B cell (primary cell): ENCODE measurements at regions not wholly inside any gene's neighbourhood (a gene's known extent, or its start where the extent isn't known, plus 50 kb on each side); places are given as distances from the start of the nearest gene placed in this dataset.

Source experiments
- ATAC-seq: fragments of 200-7000 bp; cut with Tn5 transposase; one replicate; pipeline ENCODE4 v1.10.0; 2021; ENCODE audit warnings: low read depth, mild to moderate bottlenecking, moderate number of reproducible peaks, moderate library complexity
- CTCF ChIA-PET: fragments of 350-600 bp; sonication (Branson Sonifier 250); formaldehyde crosslinking; loops from one replicate; lab custom pipeline; 2021; ENCODE audit warnings: antibody characterized with exemption, inconsistent platforms; lab: Charles Lee
- POLR2A ChIA-PET: fragments of 350-600 bp; sonication (Branson Sonifier 250); formaldehyde crosslinking; loops from one replicate; lab custom pipeline; 2021; ENCODE audit warnings: antibody characterized with exemption; lab: Charles Lee
- DNase-seq: peaks from one replicate; pipeline ENCODE4 v3.0.0; 2013
- H2AFZ ChIP-seq: 2 replicates; pipeline ENCODE4 v1.6.1; 2012; ENCODE audit warnings: mild to moderate bottlenecking, low read depth, low read length; ENCODE audit not compliant: insufficient read depth, poor library complexity, severe bottlenecking
- H3K27ac ChIP-seq, 2 donors: 1 replicate in 1 of 2; 2 replicates in 1 of 2; pipeline ENCODE4 v1.5.1; 2012 to 2013; ENCODE audit warnings: low read length in 2 of 2, mild to moderate bottlenecking in 2 of 2, moderate library complexity in 1 of 2
- H3K27me3 ChIP-seq, 4 experiments: fragments of 200-600 bp in 1 of 4; sonication (generic) in 1 of 4; replicated peaks in 1 of 4; 1 replicate in 2 of 4; 2 replicates in 2 of 4; pipeline versions ENCODE4 v1.6.1 to v1.7.0; 2013 to 2016; ENCODE audit warnings: low read length in 3 of 4, mild to moderate bottlenecking in 2 of 4, mixed read lengths in 1 of 4, moderate library complexity in 1 of 4; ENCODE audit not compliant: insufficient read depth in 4 of 4, control insufficient read depth in 3 of 4; ENCODE audit errors: control extremely low read depth in 1 of 4
- H3K36me3 ChIP-seq, 2 experiments: replicated peaks in 1 of 2; 1 replicate in 1 of 2; 2 replicates in 1 of 2; pipeline versions ENCODE4 v1.6.1 to v1.7.1; 2013; ENCODE audit warnings: low read length in 1 of 2; ENCODE audit not compliant: insufficient read depth in 2 of 2, control insufficient read depth in 1 of 2; ENCODE audit errors: control extremely low read depth in 1 of 2, extremely low read depth in 1 of 2
- H3K4me1 ChIP-seq, 2 donors: fragments of 200-600 bp in 1 of 2; sonication (generic) in 1 of 2; 1 replicate in 1 of 2; 2 replicates in 1 of 2; pipeline versions ENCODE4 v1.5.1 to v1.6.1; 2013 to 2017; ENCODE audit warnings: low read length in 2 of 2; ENCODE audit not compliant: control insufficient read depth in 2 of 2, insufficient read depth in 2 of 2
- H3K4me2 ChIP-seq: replicated peaks from 2 replicates; pipeline ENCODE3; 2012; ENCODE audit warnings: mild to moderate bottlenecking, low read depth, low read length; ENCODE audit not compliant: poor library complexity, severe bottlenecking
- H3K4me3 ChIP-seq, 5 experiments: fragments of 200-600 bp in 1 of 5; sonication (generic) in 1 of 5; 1 replicate in 3 of 5; 2 replicates in 2 of 5; pipeline versions ENCODE4 v1.5.1 to v1.7.0; 2011 to 2016; ENCODE audit warnings: low read length in 4 of 5, mild to moderate bottlenecking in 4 of 5, low read depth in 2 of 5, control low read depth in 1 of 5, moderate library complexity in 1 of 5; ENCODE audit not compliant: insufficient read depth in 1 of 5; ENCODE audit errors: control extremely low read depth in 1 of 5, extremely low read depth in 1 of 5
- H3K79me2 ChIP-seq: fragments of 200-600 bp; sonication (generic); one replicate; pipeline ENCODE4 v1.6.0; 2016; ENCODE audit warnings: low read length; ENCODE audit not compliant: control insufficient read depth, insufficient read depth
- H3K9ac ChIP-seq: fragments of 200-600 bp; sonication (generic); 2 replicates; pipeline ENCODE4 v1.6.1; 2017; ENCODE audit warnings: mild to moderate bottlenecking, low read length, moderate library complexity
- H3K9me3 ChIP-seq, 3 donors: one replicate each; pipeline versions ENCODE4 v1.6.1 to v1.7.1; 2013; ENCODE audit warnings: low read length in 2 of 3; ENCODE audit not compliant: control insufficient read depth in 2 of 3, insufficient read depth in 1 of 3; ENCODE audit errors: control extremely low read depth in 1 of 3
- H4K20me1 ChIP-seq: 2 replicates; pipeline ENCODE4 v1.6.0; 2012; ENCODE audit warnings: mild to moderate bottlenecking, low read length; ENCODE audit not compliant: insufficient read depth, control insufficient read depth, poor library complexity, severe bottlenecking
- H3K27ac Mint-ChIP-seq: one replicate; pipeline ENCODE4 v1.8.0; 2021; ENCODE audit warnings: mixed read lengths
- H3K27me3 Mint-ChIP-seq: one replicate; pipeline ENCODE4 v1.8.0; 2021; ENCODE audit warnings: mixed read lengths
- H3K4me1 Mint-ChIP-seq: one replicate; pipeline ENCODE4 v1.8.0; 2021; ENCODE audit warnings: mixed read lengths
- H3K4me3 Mint-ChIP-seq: one replicate; pipeline ENCODE4 v1.8.0; 2021; ENCODE audit warnings: mixed read lengths
- H3K9me3 Mint-ChIP-seq: one replicate; pipeline ENCODE4 v1.8.0; 2022; ENCODE audit warnings: mixed read lengths; ENCODE audit not compliant: insufficient read depth
- EZH2 ChIP-seq: IDR thresholded peaks from 2 replicates; pipeline ENCODE4 v1.6.1; 2012; ENCODE audit warnings: borderline replicate concordance, low read depth, mild to moderate bottlenecking, moderate library complexity, low read length; ENCODE audit not compliant: insufficient read depth, poor library complexity, severe bottlenecking
- WGBS: methylation state at CpG from one replicate; pipeline ENCODE4 v1.1.5; 2013; ENCODE audit warnings: missing lambda C conversion rate; ENCODE audit not compliant: insufficient coverage; 5-methylcytosine and 5-hydroxymethylcytosine counted together
- intact Hi-C: fragments of 100-400 bp; cut with micrococcal nuclease; formaldehyde crosslinking; loops from one replicate; pipeline ENCODE4 v1.10.0; 2022
- TF ChIP-seq, protein P1 (sequence below): fragments of 200-600 bp; IDR thresholded peaks from one replicate; pipeline ENCODE4 v1.8.0; 2022; ENCODE audit warnings: antibody characterized with exemption, mild to moderate bottlenecking

DNA sequence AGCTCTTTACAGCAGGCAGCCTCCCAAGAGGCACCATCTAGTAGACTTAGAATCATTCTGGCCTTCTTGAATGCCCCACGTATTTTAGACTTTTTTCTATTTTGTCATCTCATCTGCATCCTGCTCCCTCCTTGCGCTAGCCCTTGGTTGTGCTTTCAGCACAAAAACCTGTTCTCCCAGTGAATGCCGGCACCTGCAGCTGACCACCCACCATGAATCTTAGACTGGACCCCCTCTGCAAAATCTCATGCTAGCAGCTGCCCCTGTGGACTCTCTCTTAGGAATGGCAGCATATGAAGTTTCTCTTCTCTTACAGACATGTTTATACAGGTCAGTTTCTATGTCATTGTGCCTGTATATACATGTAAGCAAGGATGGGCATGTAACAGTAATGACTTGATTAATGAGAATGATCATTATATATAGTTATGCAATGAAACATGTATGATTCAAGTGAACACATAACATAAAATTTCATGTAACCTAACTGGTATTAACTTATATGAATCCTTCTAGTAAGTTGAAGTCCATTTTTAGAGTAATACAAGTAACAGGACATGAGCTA is 159.8 kb downstream of the SUCLG1 start:
- Histone ChIP-seq H3K36me3 (no peaks in the 10 kb centered on the region), H3K27ac (no peak overlapping the region), H3K9me3 (no peaks in the 10 kb centered on the region), H4K20me1 (no peaks in the 10 kb centered on the region), H2AFZ (no peak overlapping the region), H3K79me2 (no peaks in the 10 kb centered on the region), H3K4me1 (no peaks in the 10 kb centered on the region), H3K27me3 (no peaks in the 10 kb centered on the region), H3K4me2 (no peak overlapping the region), H3K4me3 (no peak overlapping the region), H3K9ac (no peak overlapping the region)
- H3K9me3 Mint-ChIP-seq, result no peaks in the 10 kb centered on the region
- ATAC-seq, result no peak
- no peaks in the 10 kb centered on the region for H3K27me3 Mint-ChIP-seq
- CTCF ChIA-PET, result interaction anchor here (0.7 kb wide), 1 partner anchor 18 kb away, joined by 3 read pairs; no protein-coding TSS in a partner anchor
- POLR2A ChIA-PET, result no interaction called here
- DNase-seq, result no peak
- no peak overlapping the region for H3K4me3 Mint-ChIP-seq
- no peak overlapping the region for H3K27ac Mint-ChIP-seq
- no peak for TF ChIP-seq EZH2
- TF ChIP-seq, protein P1, sequence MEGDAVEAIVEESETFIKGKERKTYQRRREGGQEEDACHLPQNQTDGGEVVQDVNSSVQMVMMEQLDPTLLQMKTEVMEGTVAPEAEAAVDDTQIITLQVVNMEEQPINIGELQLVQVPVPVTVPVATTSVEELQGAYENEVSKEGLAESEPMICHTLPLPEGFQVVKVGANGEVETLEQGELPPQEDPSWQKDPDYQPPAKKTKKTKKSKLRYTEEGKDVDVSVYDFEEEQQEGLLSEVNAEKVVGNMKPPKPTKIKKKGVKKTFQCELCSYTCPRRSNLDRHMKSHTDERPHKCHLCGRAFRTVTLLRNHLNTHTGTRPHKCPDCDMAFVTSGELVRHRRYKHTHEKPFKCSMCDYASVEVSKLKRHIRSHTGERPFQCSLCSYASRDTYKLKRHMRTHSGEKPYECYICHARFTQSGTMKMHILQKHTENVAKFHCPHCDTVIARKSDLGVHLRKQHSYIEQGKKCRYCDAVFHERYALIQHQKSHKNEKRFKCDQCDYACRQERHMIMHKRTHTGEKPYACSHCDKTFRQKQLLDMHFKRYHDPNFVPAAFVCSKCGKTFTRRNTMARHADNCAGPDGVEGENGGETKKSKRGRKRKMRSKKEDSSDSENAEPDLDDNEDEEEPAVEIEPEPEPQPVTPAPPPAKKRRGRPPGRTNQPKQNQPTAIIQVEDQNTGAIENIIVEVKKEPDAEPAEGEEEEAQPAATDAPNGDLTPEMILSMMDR, result no peak
- H3K4me1 Mint-ChIP-seq, result no peaks in the 10 kb centered on the region
- 75% methylated on average over 3 of the region's 3 CpGs for whole genome bisulfite sequencing
- intact Hi-C loops, result no loop called here

DNA sequence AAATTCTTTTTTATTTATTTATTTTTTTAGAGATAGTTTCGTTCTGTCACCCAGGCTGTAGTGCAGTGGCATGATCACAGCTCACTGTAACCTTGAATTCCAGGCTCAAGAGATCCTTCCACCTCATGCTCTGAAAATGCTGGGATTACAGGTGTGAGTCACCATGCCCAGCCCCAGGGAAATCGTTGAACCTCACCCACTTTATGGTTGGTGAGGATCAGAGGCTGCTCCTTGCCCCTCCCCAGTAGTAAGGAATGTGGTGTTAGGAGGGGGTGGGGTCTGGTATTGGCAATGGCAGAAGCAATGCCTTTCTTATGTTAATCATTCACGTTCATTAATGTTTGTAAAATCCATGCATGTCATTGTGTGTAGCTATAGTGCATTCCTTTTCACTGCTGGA is 161.9 kb downstream of the SUCLG1 start:
- ATAC-seq, result no peak
- TF ChIP-seq, protein P1, result no peak
- TF ChIP-seq EZH2, result no peak

More for the DNA sequence above, 161.9 kb downstream of the SUCLG1 start:
- H3K9ac ChIP-seq, result no peak overlapping the region
- no peak overlapping the region for H3K27ac Mint-ChIP-seq
- POLR2A ChIA-PET, result no interaction called here
- no peaks in the 10 kb centered on the region for H3K27me3 Mint-ChIP-seq
- no peaks in the 10 kb centered on the region for H3K4me1 Mint-ChIP-seq
- no peak overlapping the region for H3K4me2 ChIP-seq
- no peaks in the 10 kb centered on the region for H3K9me3 Mint-ChIP-seq
- no peaks in the 10 kb centered on the region for H3K79me2 ChIP-seq
- no peaks in the 10 kb centered on the region for H3K36me3 ChIP-seq
- intact Hi-C loops, result no loop called here
- DNase-seq, result no peak
- no peak overlapping the region for H3K4me3 ChIP-seq
- H4K20me1 ChIP-seq, result no peaks in the 10 kb centered on the region
- H3K4me1 ChIP-seq, result no peaks in the 10 kb centered on the region
- CTCF ChIA-PET, result no interaction called here
- no peak overlapping the region for H3K4me3 Mint-ChIP-seq
- no CpG with 5 or more reads among the region's 3 CpGs for WGBS
- H3K9me3 ChIP-seq, result no peaks in the 10 kb centered on the region
- no peaks in the 10 kb centered on the region for H3K27me3 ChIP-seq
- H3K27ac ChIP-seq, result no peak overlapping the region
- H2AFZ ChIP-seq, result no peak overlapping the region
